Calu3 (cell line): ENCODE measurements at regions not wholly inside any gene's neighbourhood (a gene's known extent, or its start where the extent isn't known, plus 50 kb on each side); places are given as distances from the start of the nearest gene placed in this dataset.

Source experiments
- BruUV-seq: library from RNA; stranded (reverse); fragments of 400-500 nt; replicated peaks from 2 replicates; lab custom pipeline; 2021; lab: Mats Ljungman, UMichigan
- CTCF ChIA-PET: fragments of 300-600 bp; sonication (Branson Sonifier 250); formaldehyde crosslinking; loops from one replicate; lab custom pipeline; 2022; ENCODE audit warnings: antibody characterized with exemption; lab: Charles Lee
- DNase-seq: peaks from one replicate; pipeline ENCODE4 v3.0.0; 2022
- H3K27ac Mint-ChIP-seq: one replicate; pipeline ENCODE4 v1.8.0; 2022; ENCODE audit warnings: mixed read lengths; ENCODE audit not compliant: unreplicated experiment
- H3K27me3 Mint-ChIP-seq: one replicate; pipeline ENCODE4 v1.8.0; 2022; ENCODE audit warnings: mixed read lengths; ENCODE audit not compliant: unreplicated experiment
- H3K36me3 Mint-ChIP-seq: one replicate; pipeline ENCODE4 v1.8.0; 2022; ENCODE audit warnings: mild to moderate bottlenecking, moderate library complexity, mixed read lengths; ENCODE audit not compliant: insufficient read depth, unreplicated experiment
- H3K4me1 Mint-ChIP-seq: one replicate; pipeline ENCODE4 v1.8.0; 2022; ENCODE audit warnings: mild to moderate bottlenecking, low read depth, mixed read lengths; ENCODE audit not compliant: unreplicated experiment
- H3K4me3 Mint-ChIP-seq: one replicate; pipeline ENCODE4 v1.8.0; 2022; ENCODE audit warnings: mild to moderate bottlenecking, low read depth, moderate library complexity, mixed read lengths; ENCODE audit not compliant: unreplicated experiment
- H3K9me3 Mint-ChIP-seq: one replicate; pipeline ENCODE4 v1.8.0; 2022; ENCODE audit warnings: low read depth, mixed read lengths; ENCODE audit not compliant: unreplicated experiment
- CTCF ChIP-seq: fragments of 200-600 bp; IDR thresholded peaks from one replicate; pipeline ENCODE4 v1.8.0; 2022; ENCODE audit warnings: antibody characterized with exemption; ENCODE audit not compliant: unreplicated experiment
- intact Hi-C: fragments of 100-400 bp; cut with micrococcal nuclease; formaldehyde crosslinking; loops from one replicate; pipeline ENCODE4 v1.10.0; 2022; ENCODE audit not compliant: unreplicated experiment

DNA sequence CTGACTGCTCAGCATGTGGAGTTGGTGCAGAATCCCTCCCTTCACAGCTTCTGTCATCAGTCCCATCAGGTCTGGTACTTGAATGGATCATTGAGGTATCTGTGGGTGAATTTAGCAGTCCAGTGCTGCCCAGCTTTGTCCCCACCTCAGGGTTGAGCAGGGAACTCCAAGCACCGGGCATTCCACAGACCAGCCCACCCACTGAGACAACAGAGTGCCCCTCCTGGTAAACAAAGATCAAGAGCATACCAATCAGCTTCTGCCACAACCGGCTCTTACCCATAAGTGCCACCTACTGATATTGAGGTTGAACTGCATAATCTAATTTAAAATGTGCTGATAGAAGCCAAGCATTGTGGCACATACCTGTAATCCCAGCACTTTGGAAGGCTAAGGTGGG lies 57.1 kb upstream of the FXR1 start:
- Mint-ChIP-seq H3K27me3 (no peaks in the 10 kb centered on the region), H3K4me3 (no peak overlapping the region), H3K9me3 (no peaks in the 10 kb centered on the region), H3K27ac (no peak overlapping the region), H3K36me3 (no peaks in the 10 kb centered on the region), H3K4me1 (no peaks in the 10 kb centered on the region)
- CTCF ChIA-PET = interaction anchor here (0.6 to 1.5 kb wide), 3 partner anchors 10 to 1206 kb away, joined by 4 to 5 read pairs (median 4); no protein-coding TSS in a partner anchor
- peak; percentile 16 for DNase-seq
- intact Hi-C loops = loop anchor here (1.0 to 5.0 kb wide), 2 partner anchors 53 to 165 kb away; no protein-coding TSS in a partner anchor
- TF ChIP-seq CTCF = peak; percentile 45
- BruUV-seq = no TSS peak

- CTCF ChIA-PET = interaction anchor here (0.6 kb wide), 1 partner anchor 1206 kb away, joined by 4 read pairs; no protein-coding TSS in a partner anchor
- no peak overlapping the region for H3K27ac Mint-ChIP-seq
Measured at GRCh38 chr3:180855956-180856355, 56.5 kb upstream of the FXR1 start.

DNA sequence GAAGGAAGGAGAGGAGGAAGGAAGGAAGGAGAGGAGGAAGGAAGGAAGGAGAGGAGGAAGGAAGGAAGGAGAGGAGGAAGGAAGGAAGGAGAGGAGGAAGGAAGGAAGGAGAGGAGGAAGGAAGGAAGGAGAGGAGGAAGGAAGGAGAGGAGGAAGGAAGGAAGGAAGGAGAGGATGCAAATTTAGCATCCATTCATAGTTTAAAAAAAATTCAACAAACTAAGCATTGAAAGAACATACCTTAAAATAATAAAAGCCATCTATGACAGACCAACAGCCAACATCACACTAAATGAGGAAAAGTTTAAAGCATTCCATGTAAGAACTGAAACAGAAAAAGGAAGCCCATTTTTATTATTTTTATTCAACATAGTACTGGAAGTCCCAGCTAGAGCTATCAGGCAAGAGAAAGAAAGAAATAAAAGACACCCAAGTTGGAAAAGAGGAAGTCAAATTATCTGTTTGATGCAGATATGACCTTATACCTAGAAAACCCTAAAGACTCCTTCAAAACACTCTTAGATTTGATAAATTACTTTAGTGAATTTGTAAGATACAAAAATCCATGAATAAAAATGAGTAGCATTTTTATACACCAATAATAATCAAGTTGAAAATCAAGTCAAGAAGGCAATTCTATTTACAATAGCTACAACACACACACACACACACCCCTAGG lies 52.2 kb upstream of the FXR1 start:
- intact Hi-C loops = no loop called here
- Mint-ChIP-seq H3K9me3 (no peaks in the 10 kb centered on the region), H3K36me3 (no peaks in the 10 kb centered on the region), H3K27me3 (no peaks in the 10 kb centered on the region), H3K27ac (no peak overlapping the region), H3K4me3 (no peak overlapping the region), H3K4me1 (no peaks in the 10 kb centered on the region)
- BruUV-seq = no TSS peak
- DNase-seq = no peak
- no peak for TF ChIP-seq CTCF
- CTCF ChIA-PET = no interaction called here

More at GRCh38 chr3:180855956-180856355, 56.5 kb upstream of the FXR1 start:
- no peak overlapping the region for H3K4me3 Mint-ChIP-seq
- no peaks in the 10 kb centered on the region for H3K36me3 Mint-ChIP-seq
- BruUV-seq = no TSS peak
- no peaks in the 10 kb centered on the region for H3K4me1 Mint-ChIP-seq
- intact Hi-C loops = loop anchor here (1.0 to 5.0 kb wide), 2 partner anchors 54 to 166 kb away; no protein-coding TSS in a partner anchor
- H3K9me3 Mint-ChIP-seq = no peaks in the 10 kb centered on the region
- no peak for DNase-seq
- TF ChIP-seq CTCF = no peak
- no peaks in the 10 kb centered on the region for H3K27me3 Mint-ChIP-seq
